ENCODE measurements at regions not wholly inside any gene's neighbourhood (a gene's known extent, or its start where the extent isn't known, plus 50 kb on each side); places are given as distances from the start of the nearest gene placed in this dataset.

GRCh38 chr1:81205956-81206355 lies 594.8 kb upstream of the ADGRL2 start:
- H3K4me3 ChIP-seq (ENCODE audit: low read depth, low read length) = no peak overlapping the region
- TF ChIP-seq, protein P1, sequence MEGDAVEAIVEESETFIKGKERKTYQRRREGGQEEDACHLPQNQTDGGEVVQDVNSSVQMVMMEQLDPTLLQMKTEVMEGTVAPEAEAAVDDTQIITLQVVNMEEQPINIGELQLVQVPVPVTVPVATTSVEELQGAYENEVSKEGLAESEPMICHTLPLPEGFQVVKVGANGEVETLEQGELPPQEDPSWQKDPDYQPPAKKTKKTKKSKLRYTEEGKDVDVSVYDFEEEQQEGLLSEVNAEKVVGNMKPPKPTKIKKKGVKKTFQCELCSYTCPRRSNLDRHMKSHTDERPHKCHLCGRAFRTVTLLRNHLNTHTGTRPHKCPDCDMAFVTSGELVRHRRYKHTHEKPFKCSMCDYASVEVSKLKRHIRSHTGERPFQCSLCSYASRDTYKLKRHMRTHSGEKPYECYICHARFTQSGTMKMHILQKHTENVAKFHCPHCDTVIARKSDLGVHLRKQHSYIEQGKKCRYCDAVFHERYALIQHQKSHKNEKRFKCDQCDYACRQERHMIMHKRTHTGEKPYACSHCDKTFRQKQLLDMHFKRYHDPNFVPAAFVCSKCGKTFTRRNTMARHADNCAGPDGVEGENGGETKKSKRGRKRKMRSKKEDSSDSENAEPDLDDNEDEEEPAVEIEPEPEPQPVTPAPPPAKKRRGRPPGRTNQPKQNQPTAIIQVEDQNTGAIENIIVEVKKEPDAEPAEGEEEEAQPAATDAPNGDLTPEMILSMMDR (IDR thresholded peaks at IDR 0.05; ENCODE audit: borderline replicate concordance, insufficient read depth, low read depth, low read length) = no peak

DNA sequence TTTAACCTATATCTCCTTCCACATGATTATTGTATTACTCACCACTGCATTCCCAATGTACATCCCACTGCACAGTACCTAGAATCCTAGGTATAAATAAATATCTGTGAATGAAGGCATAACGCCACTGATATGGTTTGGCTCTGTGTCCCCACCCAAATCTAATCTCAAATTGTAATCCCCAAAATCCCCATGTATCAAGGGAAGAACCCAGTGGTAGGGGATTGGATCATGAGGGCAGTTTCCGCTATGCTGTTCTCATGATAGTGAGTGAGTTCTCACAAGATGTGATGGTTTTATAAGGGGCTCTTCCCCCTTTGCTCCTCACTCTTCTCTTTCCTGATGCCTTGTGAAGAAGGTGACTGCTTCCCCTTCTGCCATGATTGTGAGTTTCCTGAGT lies 599.0 kb upstream of the ADGRL2 start:
- TF ChIP-seq, protein P1 (IDR thresholded peaks at IDR 0.05; ENCODE audit: borderline replicate concordance, insufficient read depth, low read depth, low read length) = no peak
- H3K4me3 ChIP-seq (ENCODE audit: low read depth, low read length) = no peak overlapping the region

DNA sequence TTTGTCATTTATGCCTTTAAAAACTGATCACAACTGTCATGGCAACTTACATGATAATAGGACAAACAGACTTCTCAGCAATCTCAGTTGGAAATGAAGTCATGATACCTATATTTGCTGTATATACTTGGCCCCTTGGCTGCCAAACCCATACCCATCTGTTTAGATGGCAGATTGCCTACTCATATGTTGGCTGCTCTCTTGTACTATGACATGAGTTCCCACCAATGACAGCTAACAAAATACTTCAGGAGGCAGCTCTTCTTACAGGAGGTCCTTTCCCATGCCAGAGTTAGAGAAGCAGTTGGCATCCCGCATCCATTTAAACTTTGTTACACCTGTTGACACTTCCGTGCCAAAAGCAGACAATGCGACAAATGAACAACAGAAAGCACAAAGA lies 603.1 kb upstream of the ADGRL2 start:
- H3K4me3 ChIP-seq (ENCODE audit: low read depth, low read length) = no peak overlapping the region
- TF ChIP-seq, protein P1 (IDR thresholded peaks at IDR 0.05; ENCODE audit: borderline replicate concordance, insufficient read depth, low read depth, low read length) = no peak

DNA sequence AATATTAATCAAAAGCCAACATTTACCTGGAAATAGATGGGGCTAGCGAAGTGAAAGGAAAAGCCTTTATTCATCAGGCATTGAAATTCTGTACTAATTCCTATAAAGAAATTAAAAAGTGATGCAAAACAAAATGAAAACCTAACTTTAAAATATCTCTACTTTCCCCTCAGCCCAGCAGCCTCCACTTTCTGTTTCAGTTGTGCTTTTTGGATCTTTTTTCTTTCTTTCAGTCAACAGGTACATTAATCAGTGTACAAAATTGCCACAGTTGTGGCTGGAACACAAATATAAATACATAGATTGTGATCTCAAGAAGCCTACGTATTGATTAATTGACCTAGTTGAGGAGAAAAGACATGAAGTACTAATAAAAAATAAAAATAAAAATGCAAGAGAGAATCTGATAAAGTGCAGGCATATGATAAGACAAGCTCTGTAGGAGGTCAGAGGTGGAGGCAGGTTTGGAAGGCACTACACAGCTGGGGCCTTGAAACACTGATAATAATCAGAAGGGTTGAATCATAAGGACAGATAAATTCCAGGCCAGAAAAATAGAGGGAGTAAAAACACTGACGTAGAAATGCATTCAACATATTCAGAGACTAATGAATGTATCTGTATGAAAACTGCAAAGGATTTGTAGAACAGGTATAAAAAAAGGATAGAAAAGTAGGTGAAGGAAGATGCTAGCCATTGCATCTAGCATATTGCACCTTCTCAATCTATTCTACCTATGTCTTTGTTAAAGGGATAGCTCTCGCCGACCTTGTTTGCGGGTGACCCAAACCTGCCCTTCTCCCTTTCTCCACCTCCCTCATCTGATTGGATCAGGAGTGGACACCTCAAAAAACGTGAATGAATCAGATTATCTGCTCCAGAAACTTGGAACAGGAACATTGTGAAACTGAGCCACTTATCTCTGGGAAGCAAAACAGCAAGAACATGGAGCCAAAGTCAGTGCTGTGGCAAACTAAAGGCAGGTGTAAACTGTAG lies 607.8 kb upstream of the ADGRL2 start:
- TF ChIP-seq, protein P1 (IDR thresholded peaks at IDR 0.05; ENCODE audit: borderline replicate concordance, insufficient read depth, low read depth, low read length) = no peak
- H3K4me3 ChIP-seq (ENCODE audit: low read depth, low read length) = no peak overlapping the region

DNA sequence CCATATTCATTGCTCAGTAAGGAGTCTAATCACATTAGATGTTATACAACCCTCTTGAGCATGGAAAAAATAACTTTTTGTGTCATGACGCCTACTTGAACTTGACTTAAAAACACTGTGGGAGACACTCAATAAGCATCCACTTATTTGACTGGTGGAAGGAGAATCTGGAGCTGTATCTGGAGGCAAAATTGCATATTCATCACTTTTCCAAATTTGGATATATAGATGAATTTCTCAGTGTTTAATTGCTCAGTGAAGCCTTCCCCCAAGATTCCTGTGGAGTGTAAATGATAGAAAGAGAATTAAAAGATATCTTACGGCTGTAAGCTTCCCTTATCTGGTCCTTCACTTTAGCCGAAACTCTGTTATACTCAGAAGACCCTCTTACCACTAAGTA lies 610.7 kb upstream of the ADGRL2 start:
- TF ChIP-seq, protein P1 (IDR thresholded peaks at IDR 0.05; ENCODE audit: borderline replicate concordance, insufficient read depth, low read depth, low read length) = no peak
- H3K4me3 ChIP-seq (ENCODE audit: low read depth, low read length) = no peak overlapping the region

- TF ChIP-seq, protein P1 (IDR thresholded peaks at IDR 0.05; ENCODE audit: borderline replicate concordance, insufficient read depth, low read depth, low read length) = no peak
- H3K4me3 ChIP-seq (ENCODE audit: low read depth, low read length) = no peak overlapping the region
These were observed 613.1 kb upstream of the ADGRL2 start for GRCh38 chr1:81187635-81188034.

DNA sequence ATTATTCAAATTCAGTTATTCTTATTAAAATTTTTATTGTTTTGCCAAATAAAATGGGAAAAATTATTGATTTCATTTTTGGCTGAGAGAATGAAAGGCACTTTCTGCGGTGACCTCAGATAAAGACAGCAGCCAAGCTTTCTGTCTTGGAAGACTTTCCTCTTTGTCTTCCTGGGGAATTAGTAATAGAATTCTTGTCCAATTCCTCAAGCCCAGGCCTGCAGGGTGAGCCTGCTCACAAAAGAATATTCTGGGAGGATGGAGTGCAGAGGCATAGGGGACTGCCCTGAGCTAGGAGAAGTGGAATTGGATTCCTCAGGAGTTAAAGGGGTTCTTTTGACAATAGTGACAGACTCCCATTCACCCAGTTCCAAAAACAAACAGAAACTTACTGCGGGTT lies 614.5 kb upstream of the ADGRL2 start:
- H3K4me3 ChIP-seq (ENCODE audit: low read depth, low read length) = no peak overlapping the region
- TF ChIP-seq, protein P1 (IDR thresholded peaks at IDR 0.05; ENCODE audit: borderline replicate concordance, insufficient read depth, low read depth, low read length) = no peak

Data from GM12875 (cell line).